CD4-positive, alpha-beta memory T cell (primary cell): ENCODE measurements at regions not wholly inside any gene's neighbourhood (a gene's known extent, or its start where the extent isn't known, plus 50 kb on each side); places are given as distances from the start of the nearest gene placed in this dataset.

Experiments used
- CTCF ChIA-PET: fragments of 350-600 bp; sonication (Branson Sonifier 250); formaldehyde crosslinking; loops from one replicate; lab custom pipeline; 2021; ENCODE audit warnings: inconsistent platforms; ENCODE audit not compliant: partially characterized antibody; lab: Charles Lee
- POLR2A ChIA-PET: fragments of 350-600 bp; sonication (Branson Sonifier 250); formaldehyde crosslinking; loops from one replicate; lab custom pipeline; 2021; ENCODE audit not compliant: partially characterized antibody; lab: Charles Lee
- DNase-seq, 5 donors: peaks; one replicate each; pipeline versions ENCODE4 v3.0.0 to v3.0.0-alpha.2; 2020 to 2022; ENCODE audit warnings: mixed read lengths in 1 of 5
- H3K27ac ChIP-seq: one replicate; pipeline ENCODE4 v1.7.0; 2013; ENCODE audit warnings: low read depth, low read length
- H3K27me3 ChIP-seq: 2 replicates; pipeline ENCODE4 v1.7.0; 2013; ENCODE audit warnings: mild to moderate bottlenecking, low read length, moderate library complexity; ENCODE audit not compliant: insufficient read depth
- H3K36me3 ChIP-seq: 2 replicates; pipeline ENCODE4 v1.7.0; 2013; ENCODE audit warnings: mild to moderate bottlenecking, low read length, moderate library complexity; ENCODE audit not compliant: insufficient read depth
- H3K4me1 ChIP-seq: 2 replicates; pipeline ENCODE4 v1.7.0; 2013; ENCODE audit warnings: mild to moderate bottlenecking, low read length, moderate library complexity; ENCODE audit not compliant: insufficient read depth
- H3K4me3 ChIP-seq, 2 donors: one replicate each; pipeline ENCODE4 v1.7.0; 2013; ENCODE audit warnings: low read length in 2 of 2, mild to moderate bottlenecking in 1 of 2
- H3K9me3 ChIP-seq, 2 donors: one replicate each; pipeline ENCODE4 v1.7.0; 2013; ENCODE audit warnings: low read length in 2 of 2, control low read depth in 1 of 2; ENCODE audit not compliant: control insufficient read depth in 1 of 2
- H3K27ac Mint-ChIP-seq, 7 donors: one replicate each; pipeline ENCODE4 v1.8.0; 2020 to 2021; ENCODE audit warnings: mixed read lengths in 7 of 7, mild to moderate bottlenecking in 6 of 7, inconsistent platforms in 3 of 7, moderate library complexity in 3 of 7
- H3K27me3 Mint-ChIP-seq, 2 donors: one replicate each; pipeline ENCODE4 v1.8.0; 2020 to 2021; ENCODE audit warnings: mixed read lengths in 2 of 2
- H3K36me3 Mint-ChIP-seq, 2 donors: one replicate each; pipeline ENCODE4 v1.8.0; 2020 to 2021; ENCODE audit warnings: mixed read lengths in 2 of 2, inconsistent platforms in 1 of 2, mild to moderate bottlenecking in 1 of 2
- H3K4me1 Mint-ChIP-seq, 4 donors: one replicate each; pipeline ENCODE4 v1.8.0; 2020 to 2021; ENCODE audit warnings: mixed read lengths in 4 of 4, mild to moderate bottlenecking in 1 of 4
- H3K4me3 Mint-ChIP-seq, 8 donors: one replicate each; pipeline ENCODE4 v1.8.0; 2020 to 2021; ENCODE audit warnings: mixed read lengths in 8 of 8, mild to moderate bottlenecking in 7 of 8, moderate library complexity in 6 of 8, inconsistent platforms in 3 of 8
- H3K9me3 Mint-ChIP-seq, 8 donors: one replicate each; pipeline ENCODE4 v1.8.0; 2020 to 2021; ENCODE audit warnings: mixed read lengths in 8 of 8, mild to moderate bottlenecking in 5 of 8, inconsistent platforms in 3 of 8, moderate library complexity in 1 of 8
- intact Hi-C: fragments of 100-400 bp; cut with micrococcal nuclease; formaldehyde crosslinking; loops from one replicate; pipeline ENCODE4 v1.15.1; 2023

GRCh38 chr1:191592907-191593306, 565.4 kb upstream of the RGS18 start:
- CTCF ChIA-PET: no interaction called here
- no peak overlapping the region for H3K27ac ChIP-seq
- no peaks in the 10 kb centered on the region for H3K36me3 ChIP-seq
- Mint-ChIP-seq H3K36me3 (no peaks in the 10 kb centered on the region), H3K4me3 (no peak overlapping the region), H3K27me3 (peaks cover 0 to 1% of the 10 kb centered on the region in 2 donors), H3K9me3 (peaks cover 0 to 11% (median 2%) of the 10 kb centered on the region in 8 donors), H3K27ac (no peak overlapping the region), H3K4me1 (no peaks in the 10 kb centered on the region)
- H3K4me1 ChIP-seq: no peaks in the 10 kb centered on the region
- H3K9me3 ChIP-seq: no peaks in the 10 kb centered on the region
- DNase-seq: no peak
- no peak overlapping the region for H3K4me3 ChIP-seq
- POLR2A ChIA-PET: no interaction called here
- no peaks in the 10 kb centered on the region for H3K27me3 ChIP-seq
- intact Hi-C loops: no loop called here

DNA sequence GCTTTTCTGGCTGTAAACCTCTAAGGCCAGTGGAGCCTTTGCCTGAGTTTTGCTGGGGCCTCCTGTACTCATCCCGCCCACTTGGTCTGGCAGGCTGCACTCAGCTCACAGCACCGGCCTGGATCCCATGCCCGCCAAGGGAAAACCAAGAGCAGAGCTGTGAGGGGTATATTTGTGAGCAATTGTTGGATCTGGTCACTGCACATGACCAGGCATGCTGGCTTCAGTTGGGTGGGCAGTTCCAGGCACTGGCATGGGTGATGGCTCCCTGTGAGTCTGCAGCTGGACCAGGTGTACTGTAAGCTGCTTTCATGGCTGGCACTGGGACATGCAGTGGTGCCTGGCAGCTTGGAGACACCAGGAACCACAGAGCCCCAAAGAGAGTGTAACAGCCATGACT, 563.1 kb upstream of the RGS18 start:
- no peak overlapping the region for H3K4me3 ChIP-seq
- ChIA-PET POLR2A (no interaction called here), CTCF (no interaction called here)
- H3K27me3 ChIP-seq: no peaks in the 10 kb centered on the region
- H3K27ac Mint-ChIP-seq: no peak overlapping the region
- no peaks in the 10 kb centered on the region for H3K9me3 ChIP-seq
- H3K36me3 ChIP-seq: no peaks in the 10 kb centered on the region
- H3K27me3 Mint-ChIP-seq: no peaks in the 10 kb centered on the region
- peaks cover 0 to 8% (median 2%) of the 10 kb centered on the region in 8 donors for H3K9me3 Mint-ChIP-seq
- no peaks in the 10 kb centered on the region for H3K36me3 Mint-ChIP-seq
- H3K4me1 Mint-ChIP-seq: no peaks in the 10 kb centered on the region
- intact Hi-C loops: no loop called here
- H3K4me1 ChIP-seq: no peaks in the 10 kb centered on the region
- H3K4me3 Mint-ChIP-seq: no peak overlapping the region
- no peak overlapping the region for H3K27ac ChIP-seq
- no peak for DNase-seq

- H3K4me3 ChIP-seq: no peak overlapping the region
- Mint-ChIP-seq H3K27me3 (no peaks in the 10 kb centered on the region), H3K4me3 (no peak overlapping the region), H3K4me1 (no peaks in the 10 kb centered on the region), H3K27ac (no peak overlapping the region), H3K9me3 (peaks cover 0 to 5% (median under 1%) of the 10 kb centered on the region in 8 donors), H3K36me3 (no peaks in the 10 kb centered on the region)
- no peaks in the 10 kb centered on the region for H3K36me3 ChIP-seq
- H3K27me3 ChIP-seq: no peaks in the 10 kb centered on the region
- POLR2A ChIA-PET: no interaction called here
- no peak overlapping the region for H3K27ac ChIP-seq
- DNase-seq: no peak
- peaks cover 0 to 6% of the 10 kb centered on the region in 2 donors for H3K9me3 ChIP-seq
- H3K4me1 ChIP-seq: no peaks in the 10 kb centered on the region
- intact Hi-C loops: no loop called here
- CTCF ChIA-PET: no interaction called here
Measured at GRCh38 chr1:191608367-191608766, 549.9 kb upstream of the RGS18 start.

- intact Hi-C loops: no loop called here
- no peaks in the 10 kb centered on the region for H3K27me3 Mint-ChIP-seq
- H3K9me3 ChIP-seq: peaks cover 0 to 6% of the 10 kb centered on the region in 2 donors
- no peaks in the 10 kb centered on the region for H3K4me1 ChIP-seq
- H3K36me3 ChIP-seq: no peaks in the 10 kb centered on the region
- H3K27me3 ChIP-seq: no peaks in the 10 kb centered on the region
- no peaks in the 10 kb centered on the region for H3K36me3 Mint-ChIP-seq
- no peak overlapping the region for H3K27ac Mint-ChIP-seq
- no peak overlapping the region for H3K4me3 Mint-ChIP-seq
- peaks cover 0 to 5% (median 2%) of the 10 kb centered on the region in 8 donors for H3K9me3 Mint-ChIP-seq
- DNase-seq: no peak
- POLR2A ChIA-PET: no interaction called here
- H3K4me3 ChIP-seq: no peak overlapping the region
- H3K27ac ChIP-seq: no peak overlapping the region
- no peaks in the 10 kb centered on the region for H3K4me1 Mint-ChIP-seq
- CTCF ChIA-PET: no interaction called here
Measured at GRCh38 chr1:191609305-191609704, 549.0 kb upstream of the RGS18 start.

DNA sequence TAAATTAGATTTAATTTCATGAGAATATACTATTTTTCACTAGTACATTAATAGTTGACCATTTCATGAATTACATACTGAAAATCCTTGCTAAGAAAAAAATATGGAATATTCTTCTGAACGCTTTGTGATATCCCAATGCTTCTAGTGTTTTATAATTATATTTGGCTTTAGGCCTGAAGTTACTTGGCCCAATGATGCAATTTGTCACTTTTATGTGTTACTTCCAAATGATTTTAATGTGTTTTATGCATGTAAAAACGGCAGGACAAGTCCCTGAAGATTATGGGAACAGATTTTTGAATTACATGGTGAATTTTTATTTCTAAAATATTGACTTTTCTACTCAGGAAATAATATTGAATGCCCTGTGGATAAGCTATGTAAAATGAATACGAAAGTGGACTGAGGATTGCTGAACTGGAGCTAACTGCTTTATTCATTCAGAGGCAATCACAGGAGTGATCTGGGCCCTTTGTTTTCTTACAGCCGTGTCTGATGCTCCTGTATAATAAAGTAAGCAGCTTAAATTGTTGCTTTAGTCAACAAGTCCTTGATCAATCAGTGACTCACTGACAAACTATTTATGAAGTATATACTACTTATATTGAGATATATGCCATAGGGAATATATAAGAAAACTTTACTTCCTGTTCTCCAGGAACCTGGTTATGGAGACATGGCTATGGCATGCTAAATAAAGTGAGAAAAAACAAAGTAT, 543.0 kb upstream of the RGS18 start:
- intact Hi-C loops: no loop called here
- H3K27me3 Mint-ChIP-seq: no peaks in the 10 kb centered on the region
- H3K36me3 Mint-ChIP-seq: no peaks in the 10 kb centered on the region
- no peaks in the 10 kb centered on the region for H3K4me1 ChIP-seq
- H3K9me3 Mint-ChIP-seq: peaks cover 0 to 10% (median 3%) of the 10 kb centered on the region in 8 donors
- ChIA-PET CTCF (no interaction called here), POLR2A (no interaction called here)
- no peaks in the 10 kb centered on the region for H3K4me1 Mint-ChIP-seq
- no peak for DNase-seq
- no peaks in the 10 kb centered on the region for H3K36me3 ChIP-seq
- no peak overlapping the region for H3K4me3 Mint-ChIP-seq
- H3K27me3 ChIP-seq: no peaks in the 10 kb centered on the region
- H3K27ac ChIP-seq: no peak overlapping the region
- no peaks in the 10 kb centered on the region for H3K9me3 ChIP-seq
- no peak overlapping the region for H3K27ac Mint-ChIP-seq
- no peak overlapping the region for H3K4me3 ChIP-seq

GRCh38 chr1:191618181-191618580, 540.1 kb upstream of the RGS18 start:
- H3K9me3 Mint-ChIP-seq: peaks cover 0 to 14% (median 3%) of the 10 kb centered on the region in 8 donors
- no peak overlapping the region for H3K27ac Mint-ChIP-seq
- Histone ChIP-seq H3K4me1 (no peaks in the 10 kb centered on the region), H3K36me3 (no peaks in the 10 kb centered on the region), H3K27ac (no peak overlapping the region), H3K27me3 (no peaks in the 10 kb centered on the region), H3K9me3 (no peaks in the 10 kb centered on the region), H3K4me3 (no peak overlapping the region)
- H3K36me3 Mint-ChIP-seq: no peaks in the 10 kb centered on the region
- ChIA-PET POLR2A (no interaction called here), CTCF (interaction anchor here (0.9 kb wide), 1 partner anchor 472 kb away, joined by 3 read pairs; no protein-coding TSS in a partner anchor)
- DNase-seq: no peak
- no peaks in the 10 kb centered on the region for H3K27me3 Mint-ChIP-seq
- H3K4me1 Mint-ChIP-seq: no peaks in the 10 kb centered on the region
- intact Hi-C loops: no loop called here
- H3K4me3 Mint-ChIP-seq: no peak overlapping the region

DNA sequence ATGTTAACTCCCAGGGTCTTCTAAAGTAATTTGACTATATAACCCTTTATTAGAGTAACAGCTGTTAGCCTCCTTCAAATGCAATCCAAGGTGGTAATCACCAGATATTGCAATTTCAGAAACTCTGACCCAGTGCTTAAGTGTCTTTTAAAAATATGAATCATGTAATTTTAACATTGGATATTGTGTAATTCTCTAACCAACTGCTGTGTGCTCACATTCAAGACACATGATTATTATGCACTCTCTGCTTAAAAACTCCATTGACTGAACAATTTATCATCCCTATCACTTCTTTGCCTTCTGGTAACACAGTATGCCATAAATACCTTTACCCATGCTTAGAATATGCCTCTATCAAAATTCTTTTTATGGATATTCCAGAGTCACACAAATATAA, 537.4 kb upstream of the RGS18 start:
- no peaks in the 10 kb centered on the region for H3K9me3 ChIP-seq
- ChIA-PET CTCF (no interaction called here), POLR2A (no interaction called here)
- H3K36me3 Mint-ChIP-seq: no peaks in the 10 kb centered on the region
- no peak overlapping the region for H3K4me3 ChIP-seq
- DNase-seq: no peak
- intact Hi-C loops: no loop called here
- no peaks in the 10 kb centered on the region for H3K4me1 ChIP-seq
- H3K36me3 ChIP-seq: no peaks in the 10 kb centered on the region
- H3K27me3 Mint-ChIP-seq: no peaks in the 10 kb centered on the region
- H3K27me3 ChIP-seq: no peaks in the 10 kb centered on the region
- no peaks in the 10 kb centered on the region for H3K4me1 Mint-ChIP-seq
- H3K27ac Mint-ChIP-seq: no peak overlapping the region
- no peak overlapping the region for H3K27ac ChIP-seq
- H3K9me3 Mint-ChIP-seq: peaks cover 0 to 16% (median 0%) of the 10 kb centered on the region in 8 donors
- no peak overlapping the region for H3K4me3 Mint-ChIP-seq
